GM23248 (cell line): ENCODE measurements at regions not wholly inside any gene's neighbourhood (a gene's known extent, or its start where the extent isn't known, plus 50 kb on each side); places are given as distances from the start of the nearest gene placed in this dataset.
"Not testable (repeated sequence)": the region's sequence is repeated elsewhere in the genome, so short reads cannot be mapped to it uniquely, and the experiment has no call there.

Source experiments
- DNase-seq: peaks from one replicate; pipeline ENCODE4 v3.0.0-alpha.2; 2015
- H2AFZ ChIP-seq: fragments of 200-600 bp; sonication (generic); 2 replicates; pipeline ENCODE4 v1.6.1; 2016; ENCODE audit warnings: antibody characterized with exemption
- H3F3A ChIP-seq: fragments of 200-600 bp; sonication (generic); 2 replicates; pipeline ENCODE4 v1.6.1; 2016; ENCODE audit warnings: mild to moderate bottlenecking, antibody characterized with exemption, mixed run types; ENCODE audit not compliant: insufficient read depth
- H3K27ac ChIP-seq: fragments of 200-600 bp; sonication (generic); 2 replicates; pipeline ENCODE4 v1.5.1; 2016; ENCODE audit warnings: mild to moderate bottlenecking
- H3K27me3 ChIP-seq: fragments of 200-600 bp; sonication (generic); replicated peaks from 2 replicates; pipeline ENCODE4 v1.6.1; 2016; ENCODE audit warnings: mild to moderate bottlenecking; ENCODE audit not compliant: insufficient read depth
- H3K36me3 ChIP-seq: fragments of 200-600 bp; sonication (generic); 2 replicates; pipeline ENCODE4 v1.6.1; 2016; ENCODE audit warnings: low read depth, mild to moderate bottlenecking
- H3K4me1 ChIP-seq: fragments of 200-600 bp; sonication (generic); 2 replicates; pipeline ENCODE4 v1.6.1; 2016; ENCODE audit warnings: mild to moderate bottlenecking; ENCODE audit not compliant: insufficient read depth
- H3K4me2 ChIP-seq: fragments of 200-600 bp; sonication (generic); one replicate; pipeline ENCODE4 v1.6.1; 2016; ENCODE audit warnings: mild to moderate bottlenecking; ENCODE audit not compliant: unreplicated experiment
- H3K4me3 ChIP-seq: fragments of 200-600 bp; sonication (generic); 2 replicates; pipeline ENCODE4 v1.5.1; 2016; ENCODE audit warnings: mild to moderate bottlenecking
- H3K79me2 ChIP-seq: fragments of 200-600 bp; sonication (generic); 2 replicates; pipeline ENCODE4 v1.6.1; 2016; ENCODE audit warnings: mild to moderate bottlenecking; ENCODE audit not compliant: insufficient read depth
- H3K9ac ChIP-seq: fragments of 200-600 bp; sonication (generic); 2 replicates; pipeline ENCODE4 v1.6.1; 2016; ENCODE audit warnings: mild to moderate bottlenecking
- H3K9me2 ChIP-seq: fragments of 200-600 bp; sonication (generic); 2 replicates; pipeline ENCODE4 v1.6.1; 2016; ENCODE audit warnings: mixed run types, mild to moderate bottlenecking, moderate library complexity; ENCODE audit not compliant: insufficient read depth
- H3K9me3 ChIP-seq: fragments of 200-600 bp; sonication (generic); one replicate; pipeline ENCODE4 v1.6.1; 2017; ENCODE audit warnings: low read depth
- H4K20me1 ChIP-seq: fragments of 200-600 bp; sonication (generic); 2 replicates; pipeline ENCODE4 v1.6.0; 2016; ENCODE audit not compliant: insufficient read depth
- WGBS, 2 experiments: methylation state at CpG; one replicate each; pipeline ENCODE4 v1.1.6; 2015 to 2017; ENCODE audit warnings: low lambda C conversion rate in 2 of 2, low coverage in 1 of 2; ENCODE audit errors: missing lambda C conversion rate in 2 of 2; 5-methylcytosine and 5-hydroxymethylcytosine counted together
- in situ Hi-C: fragments of 300-500 bp; cut with MboI; formaldehyde crosslinking; loops from 2 replicates; pipeline ENCODE4 v1.15.0; 2020

DNA sequence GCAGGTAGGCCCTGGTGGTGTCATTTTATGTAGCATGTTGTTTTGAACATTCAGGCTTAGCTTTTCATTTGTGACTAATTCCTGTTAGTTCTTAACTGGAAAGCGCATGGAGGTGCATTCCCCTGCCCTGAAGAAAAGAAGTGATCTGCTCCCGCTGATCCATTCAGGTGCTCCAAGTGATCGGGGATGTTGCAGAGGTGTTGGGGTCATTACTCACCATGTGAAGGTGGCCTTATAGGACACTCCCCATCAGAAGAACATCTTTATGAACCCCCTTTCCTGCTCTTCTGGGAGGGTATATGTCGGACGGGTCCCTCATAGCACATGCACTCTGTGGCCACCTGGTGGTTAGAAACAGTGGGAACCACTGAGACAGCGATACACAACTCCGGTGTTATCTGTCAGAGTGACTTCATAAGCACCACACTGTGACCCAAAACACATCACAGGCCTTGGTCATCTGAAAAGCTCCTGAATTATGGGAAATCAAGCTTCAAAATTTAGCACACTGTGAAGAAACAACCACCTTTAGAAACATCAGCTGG lies 172.5 kb upstream of the NOTCH2NLA start:
- H3K27ac ChIP-seq, H4K20me1 ChIP-seq, H2AFZ ChIP-seq, H3K79me2 ChIP-seq, H3K9me2 ChIP-seq, H3K4me1 ChIP-seq, H3F3A ChIP-seq, H3K9ac ChIP-seq, H3K4me3 ChIP-seq, H3K36me3 ChIP-seq, in situ Hi-C loops, H3K4me2 ChIP-seq, H3K9me3 ChIP-seq, H3K27me3 ChIP-seq: not testable (repeated sequence)
- WGBS, 2 experiments, result 27 to 31% methylated on average over 7 of the region's 7 CpGs
- peak; percentile 42 for DNase-seq

DNA sequence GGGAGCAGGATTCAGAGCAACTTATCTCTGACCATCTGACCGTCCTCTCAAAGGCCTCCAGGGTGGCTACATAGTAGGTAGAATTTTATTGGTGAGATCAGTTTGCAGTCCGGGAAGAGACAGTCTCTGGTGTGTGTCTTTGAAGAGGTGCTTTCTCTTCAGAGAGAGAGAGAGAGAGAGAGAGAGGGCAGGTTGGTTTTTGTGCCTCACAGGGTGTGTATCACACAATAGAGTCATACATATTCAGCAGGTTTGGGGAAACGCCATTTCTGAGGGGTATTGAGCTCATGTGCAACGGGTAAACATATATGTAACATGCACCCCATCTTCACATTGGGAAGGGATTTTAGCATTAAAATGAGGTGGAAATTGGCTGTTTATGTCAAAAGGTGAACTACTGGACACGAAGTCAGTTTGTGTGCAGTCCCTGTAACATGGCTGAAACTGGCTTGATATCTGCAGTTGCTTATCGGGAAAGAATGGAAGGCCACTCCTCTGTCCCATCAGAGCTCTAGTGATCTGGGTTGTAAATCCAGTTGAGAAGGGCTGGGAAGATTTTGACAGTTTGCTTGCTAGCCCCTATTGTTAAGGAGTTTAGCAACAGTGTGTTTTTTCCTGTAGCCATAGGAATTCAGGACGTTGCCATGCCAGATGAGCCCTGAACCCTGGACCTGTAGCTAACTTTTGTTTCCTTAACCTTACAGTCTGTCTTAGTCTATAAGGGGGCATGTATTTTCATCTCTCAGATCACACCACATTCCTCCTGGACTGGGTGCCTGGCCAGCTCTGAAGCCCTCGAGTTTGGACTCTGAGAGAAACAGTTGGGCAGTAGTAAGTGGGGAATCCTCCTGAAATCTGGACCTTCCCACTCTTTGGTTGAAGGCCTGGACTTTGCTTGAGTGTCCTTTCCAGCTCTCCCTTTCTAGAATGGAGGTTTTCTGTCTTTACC lies 171.6 kb upstream of the NOTCH2NLA start:
- H3K79me2 ChIP-seq, H3F3A ChIP-seq, H3K4me1 ChIP-seq, H3K9me2 ChIP-seq, in situ Hi-C loops, H3K27ac ChIP-seq, H4K20me1 ChIP-seq, H3K9me3 ChIP-seq, H3K36me3 ChIP-seq, H3K9ac ChIP-seq, H2AFZ ChIP-seq, H3K4me2 ChIP-seq, H3K27me3 ChIP-seq, H3K4me3 ChIP-seq, DNase-seq: not testable (repeated sequence)
- WGBS, 2 experiments, result 61 to 64% methylated on average over 8 of the region's 8 CpGs

DNA sequence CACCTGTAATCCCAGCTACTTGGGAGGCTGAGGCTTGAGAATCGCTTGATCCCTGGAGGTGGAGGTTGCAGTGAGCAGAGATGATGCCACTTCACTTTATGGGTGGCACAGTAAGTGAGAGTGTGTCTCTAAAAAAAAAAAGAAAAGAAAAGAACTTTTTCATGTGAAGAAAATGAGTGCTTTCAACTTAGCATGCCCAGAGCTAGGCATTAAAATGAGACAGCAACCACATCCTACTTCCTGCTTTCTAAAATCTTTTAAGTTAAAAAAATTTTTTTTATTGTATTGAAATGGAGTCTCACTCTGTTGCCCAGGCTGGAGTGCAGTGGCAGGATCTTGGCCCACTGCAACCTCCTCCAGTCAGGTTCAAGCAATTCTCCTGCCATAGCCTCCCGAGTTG lies 170.4 kb upstream of the NOTCH2NLA start:
- H3K4me2 ChIP-seq, H3K79me2 ChIP-seq, H2AFZ ChIP-seq, H4K20me1 ChIP-seq, H3K9me3 ChIP-seq, H3K27ac ChIP-seq, H3K27me3 ChIP-seq, H3F3A ChIP-seq, H3K4me3 ChIP-seq, H3K4me1 ChIP-seq, H3K36me3 ChIP-seq, DNase-seq, in situ Hi-C loops, H3K9me2 ChIP-seq, H3K9ac ChIP-seq: not testable (repeated sequence)
- WGBS, 2 experiments, result 92 to 94% methylated on average over 2 of the region's 2 CpGs

DNA sequence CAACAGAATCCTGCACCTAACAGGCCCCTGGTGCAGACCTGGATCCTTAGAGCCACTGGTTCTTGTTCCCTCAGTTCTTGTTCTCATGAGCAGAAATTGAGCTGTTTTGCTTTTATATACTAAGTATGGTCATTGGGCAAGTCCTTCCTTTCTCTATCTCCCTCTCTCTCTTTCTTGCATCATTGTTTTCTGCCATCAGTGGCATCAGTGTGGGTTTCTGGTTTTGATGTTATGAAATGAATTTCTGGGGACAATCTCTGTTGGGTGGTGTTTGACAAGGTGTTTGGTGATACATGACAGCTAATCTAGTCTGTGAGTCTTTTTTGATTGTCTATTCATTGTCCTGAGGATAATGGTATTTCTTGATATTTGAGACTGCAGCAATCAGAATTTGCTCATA lies 168.0 kb upstream of the NOTCH2NLA start:
- H3K9me2 ChIP-seq, DNase-seq, H3K36me3 ChIP-seq, H4K20me1 ChIP-seq, H3K4me2 ChIP-seq, H3K79me2 ChIP-seq, in situ Hi-C loops, H3K9ac ChIP-seq, H3K27me3 ChIP-seq, H3K27ac ChIP-seq, H3K4me3 ChIP-seq, H2AFZ ChIP-seq, H3F3A ChIP-seq, H3K9me3 ChIP-seq, H3K4me1 ChIP-seq: not testable (repeated sequence)

DNA sequence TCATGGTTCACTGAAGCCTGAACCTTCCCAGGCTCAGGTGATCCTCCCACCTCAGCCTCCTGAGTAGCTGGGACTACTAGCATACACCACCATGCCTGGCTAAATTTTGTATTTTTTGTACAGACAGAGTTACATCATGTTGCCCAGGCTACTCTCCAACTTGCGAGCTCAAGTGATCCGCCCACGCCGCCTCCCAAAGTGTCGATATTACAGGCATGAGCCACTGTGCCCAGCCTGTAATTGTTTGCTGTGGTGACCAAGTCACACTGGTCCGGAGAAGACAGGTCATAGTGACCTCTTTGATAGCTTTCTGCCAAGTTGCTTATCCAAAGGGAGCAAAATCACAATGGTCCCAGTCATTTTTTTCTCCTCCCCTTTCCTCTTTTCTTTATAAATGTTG lies 167.4 kb upstream of the NOTCH2NLA start:
- H3K9me2 ChIP-seq, DNase-seq, H3F3A ChIP-seq, H3K9ac ChIP-seq, H3K4me1 ChIP-seq, H3K27me3 ChIP-seq, H3K36me3 ChIP-seq, H2AFZ ChIP-seq, H4K20me1 ChIP-seq, H3K79me2 ChIP-seq, H3K4me3 ChIP-seq, in situ Hi-C loops, H3K9me3 ChIP-seq, H3K4me2 ChIP-seq, H3K27ac ChIP-seq: not testable (repeated sequence)
- 14 to 22% methylated on average over 6 of the region's 6 CpGs for WGBS, 2 experiments

DNA sequence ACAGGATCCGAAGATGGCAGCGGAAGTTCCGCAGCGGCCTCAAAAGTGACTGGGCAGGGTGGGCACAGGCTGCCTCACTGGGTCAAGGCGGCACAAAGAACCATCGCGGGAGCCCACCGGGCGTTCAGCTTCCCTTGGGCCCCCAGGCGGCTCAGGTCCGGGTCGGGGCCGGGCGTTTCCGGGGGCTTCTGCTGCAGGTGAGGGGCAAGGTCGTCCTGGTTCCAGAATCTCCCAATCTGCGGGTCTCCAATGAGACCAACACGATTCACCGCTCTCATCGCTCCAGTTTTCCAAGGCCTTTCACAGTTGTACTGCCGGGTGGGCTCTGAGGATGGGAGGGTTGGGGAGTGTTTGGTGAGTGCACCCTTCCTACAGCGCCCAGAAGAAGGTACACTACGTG lies 165.0 kb upstream of the NOTCH2NLA start:
- H3K4me3 ChIP-seq, H3K27ac ChIP-seq, H3K36me3 ChIP-seq, H3K9me2 ChIP-seq, H3K4me1 ChIP-seq, DNase-seq, in situ Hi-C loops, H3K9me3 ChIP-seq, H3K9ac ChIP-seq, H2AFZ ChIP-seq, H3K4me2 ChIP-seq, H3K27me3 ChIP-seq, H4K20me1 ChIP-seq, H3F3A ChIP-seq, H3K79me2 ChIP-seq: not testable (repeated sequence)
- WGBS, 2 experiments, result 25 to 34% methylated on average over 13 to 14 of the region's 23 CpGs

DNA sequence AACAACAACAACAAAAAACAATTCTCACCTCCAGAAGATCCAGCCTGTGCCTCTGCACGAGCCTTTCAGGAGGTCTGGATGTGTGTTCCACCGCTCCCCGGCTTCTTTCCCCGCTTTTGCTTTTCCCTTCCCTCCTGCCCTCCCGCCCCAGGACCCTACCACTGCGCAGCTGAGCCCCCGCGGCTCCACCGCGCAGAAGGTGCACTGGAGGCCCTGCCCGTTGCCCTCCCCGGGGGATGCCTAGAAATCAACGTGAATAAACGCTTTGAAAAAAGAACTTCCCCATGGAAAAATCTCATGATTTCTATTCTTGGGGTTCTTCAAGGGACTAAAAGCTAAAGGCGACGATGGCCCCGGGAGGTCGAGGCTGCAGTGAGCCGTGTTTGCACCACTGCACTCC lies 164.3 kb upstream of the NOTCH2NLA start:
- H2AFZ ChIP-seq, H3K9me3 ChIP-seq, H3F3A ChIP-seq, H3K27me3 ChIP-seq, DNase-seq, H3K4me3 ChIP-seq, in situ Hi-C loops, H4K20me1 ChIP-seq, H3K27ac ChIP-seq, H3K79me2 ChIP-seq, H3K36me3 ChIP-seq, H3K9me2 ChIP-seq, H3K9ac ChIP-seq, H3K4me2 ChIP-seq, H3K4me1 ChIP-seq: not testable (repeated sequence)
- WGBS, 2 experiments, result 57 to 68% methylated on average over 13 to 19 of the region's 19 CpGs
